CD14-positive monocyte (primary cell): ENCODE measurements at regions not wholly inside any gene's neighbourhood (a gene's known extent, or its start where the extent isn't known, plus 50 kb on each side); places are given as distances from the start of the nearest gene placed in this dataset.

Experiments
- DNase-seq, 3 donors: peaks; one replicate each; pipeline ENCODE4 v3.0.0-alpha.2; 2011 to 2022
- H2AFZ ChIP-seq: 2 replicates; pipeline ENCODE4 v1.6.0; 2012; ENCODE audit warnings: mild to moderate bottlenecking, low read depth, low read length, inconsistent platforms; ENCODE audit not compliant: insufficient read depth, poor library complexity, severe bottlenecking
- H3K27ac ChIP-seq, 2 donors: 1 replicate in 1 of 2; 2 replicates in 1 of 2; pipeline ENCODE4 v1.5.1; 2012 to 2013; ENCODE audit warnings: low read length in 2 of 2, control low read depth in 1 of 2, inconsistent platforms in 1 of 2, low read depth in 1 of 2, mild to moderate bottlenecking in 1 of 2
- H3K27me3 ChIP-seq, 2 donors: one replicate each; pipeline versions ENCODE4 v1.6.0 to v1.6.1; 2011 to 2013; ENCODE audit warnings: low read length in 2 of 2; ENCODE audit not compliant: control insufficient read depth in 2 of 2, insufficient read depth in 2 of 2
- H3K36me3 ChIP-seq, 2 donors: replicated peaks in 1 of 2; 1 replicate in 1 of 2; 2 replicates in 1 of 2; pipeline versions ENCODE4 v1.5.1 to v1.6.1; 2012 to 2013; ENCODE audit warnings: low read length in 2 of 2, control low read depth in 1 of 2, inconsistent platforms in 1 of 2, mild to moderate bottlenecking in 1 of 2; ENCODE audit not compliant: insufficient read depth in 2 of 2, control insufficient read depth in 1 of 2
- H3K4me1 ChIP-seq, 2 donors: 1 replicate in 1 of 2; 2 replicates in 1 of 2; pipeline versions ENCODE4 v1.5.1 to v1.6.1; 2012 to 2013; ENCODE audit warnings: low read length in 2 of 2, control low read depth in 1 of 2, inconsistent platforms in 1 of 2, mild to moderate bottlenecking in 1 of 2, moderate library complexity in 1 of 2; ENCODE audit not compliant: insufficient read depth in 2 of 2, control insufficient read depth in 1 of 2
- H3K4me2 ChIP-seq: replicated peaks from 2 replicates; pipeline ENCODE3; 2012; ENCODE audit warnings: low read length, moderate library complexity, mild to moderate bottlenecking; ENCODE audit not compliant: poor library complexity, severe bottlenecking; ENCODE audit errors: extremely low read depth
- H3K4me3 ChIP-seq, 3 experiments: fragments of 200-600 bp in 1 of 3; sonication (generic) in 1 of 3; replicated peaks in 1 of 3; 1 replicate in 2 of 3; 2 replicates in 1 of 3; pipeline ENCODE4 v1.5.1; 2011 to 2013; ENCODE audit warnings: low read length in 3 of 3, mild to moderate bottlenecking in 3 of 3, control low read depth in 2 of 3, low read depth in 2 of 3, inconsistent platforms in 1 of 3, moderate library complexity in 1 of 3
- H3K79me2 ChIP-seq: 2 replicates; pipeline ENCODE4 v1.6.0; 2012; ENCODE audit warnings: mild to moderate bottlenecking, control low read depth, inconsistent platforms, low read length, moderate library complexity; ENCODE audit not compliant: insufficient read depth
- H3K9ac ChIP-seq: 2 replicates; pipeline ENCODE4 v1.6.0; 2017; ENCODE audit warnings: low read length, mild to moderate bottlenecking; ENCODE audit not compliant: insufficient read depth, poor library complexity, severe bottlenecking
- H3K9me3 ChIP-seq, 2 donors: replicated peaks in 1 of 2; 1 replicate in 1 of 2; 2 replicates in 1 of 2; pipeline versions ENCODE4 v1.5.1 to v1.6.1; 2012 to 2013; ENCODE audit warnings: low read length in 2 of 2, control low read depth in 1 of 2; ENCODE audit not compliant: control insufficient read depth in 1 of 2, insufficient read depth in 1 of 2
- H4K20me1 ChIP-seq: 2 replicates; pipeline ENCODE4 v1.6.0; 2012; ENCODE audit warnings: mild to moderate bottlenecking, low read length, control low read depth, moderate library complexity; ENCODE audit not compliant: insufficient read depth
- H3K27ac Mint-ChIP-seq, 7 donors: one replicate each; pipeline ENCODE4 v1.8.0; 2020; ENCODE audit warnings: mild to moderate bottlenecking in 7 of 7, mixed read lengths in 7 of 7, moderate library complexity in 6 of 7, inconsistent platforms in 2 of 7
- H3K27me3 Mint-ChIP-seq, 3 donors: one replicate each; pipeline ENCODE4 v1.8.0; 2021 to 2022; ENCODE audit warnings: low read depth in 3 of 3, mild to moderate bottlenecking in 3 of 3, mixed read lengths in 3 of 3, moderate library complexity in 3 of 3, inconsistent platforms in 1 of 3
- H3K36me3 Mint-ChIP-seq, 2 donors: one replicate each; pipeline ENCODE4 v1.8.0; 2020; ENCODE audit warnings: mixed read lengths in 2 of 2, inconsistent platforms in 1 of 2, mild to moderate bottlenecking in 1 of 2
- H3K4me1 Mint-ChIP-seq: one replicate; pipeline ENCODE4 v1.8.0; 2020; ENCODE audit warnings: mild to moderate bottlenecking, mixed read lengths
- H3K4me3 Mint-ChIP-seq, 2 donors: one replicate each; pipeline ENCODE4 v1.8.0; 2020; ENCODE audit warnings: mild to moderate bottlenecking in 2 of 2, mixed read lengths in 2 of 2, moderate library complexity in 1 of 2
- H3K9me3 Mint-ChIP-seq, 7 donors: one replicate each; pipeline ENCODE4 v1.8.0; 2020 to 2022; ENCODE audit warnings: mixed read lengths in 7 of 7, mild to moderate bottlenecking in 6 of 7, moderate library complexity in 6 of 7, inconsistent platforms in 2 of 7
- CTCF ChIP-seq: fragments of 200-600 bp; IDR thresholded peaks from one replicate; pipeline ENCODE4 v1.8.0; 2022; ENCODE audit warnings: antibody characterized with exemption, mild to moderate bottlenecking
- WGBS: methylation state at CpG from one replicate; pipeline ENCODE4 v1.1.5; 2013; ENCODE audit warnings: missing lambda C conversion rate; ENCODE audit not compliant: insufficient coverage; 5-methylcytosine and 5-hydroxymethylcytosine counted together
- intact Hi-C, 2 donors: fragments of 100-400 bp; cut with micrococcal nuclease; formaldehyde crosslinking; loops; one replicate each; pipeline versions ENCODE4 v1.15.0 to v1.15.1; 2023

GRCh38 chr6:137655291-137655690 lies 161.1 kb upstream of the OLIG3 start:
- WGBS: 100% methylated on average over 1 of the region's 2 CpGs
- Histone ChIP-seq H4K20me1 (no peaks in the 10 kb centered on the region), H3K9me3 (peaks cover 18 to 42% of the 10 kb centered on the region in 2 donors), H3K36me3 (no peaks in the 10 kb centered on the region), H3K4me1 (no peaks in the 10 kb centered on the region), H3K79me2 (no peaks in the 10 kb centered on the region), H3K4me3 (no peak overlapping the region), H3K4me2 (no peak overlapping the region), H3K9ac (no peak overlapping the region), H2AFZ (no peak overlapping the region), H3K27ac (no peak overlapping the region), H3K27me3 (no peaks in the 10 kb centered on the region)
- TF ChIP-seq CTCF: no peak
- no peak overlapping the region for H3K27ac Mint-ChIP-seq
- no peak for DNase-seq
- H3K4me3 Mint-ChIP-seq: no peak overlapping the region
- no peaks in the 10 kb centered on the region for H3K4me1 Mint-ChIP-seq
- no peaks in the 10 kb centered on the region for H3K36me3 Mint-ChIP-seq
- intact Hi-C loops: no loop called here
- peaks cover 9 to 47% (median 35%) of the 10 kb centered on the region in 7 donors for H3K9me3 Mint-ChIP-seq
- peaks cover 0 to 4% (median 2%) of the 10 kb centered on the region in 3 donors for H3K27me3 Mint-ChIP-seq

- H3K4me2 ChIP-seq: no peak overlapping the region
- no peaks in the 10 kb centered on the region for H3K4me1 Mint-ChIP-seq
- peaks cover 18 to 42% of the 10 kb centered on the region in 2 donors for H3K9me3 ChIP-seq
- no peak overlapping the region for H3K27ac Mint-ChIP-seq
- WGBS: 100% methylated on average over 3 of the region's 4 CpGs
- no peak overlapping the region for H2AFZ ChIP-seq
- H3K4me1 ChIP-seq: no peaks in the 10 kb centered on the region
- no peak overlapping the region for H3K9ac ChIP-seq
- H3K27me3 Mint-ChIP-seq: peaks cover 0 to 2% (median 2%) of the 10 kb centered on the region in 3 donors
- H3K36me3 Mint-ChIP-seq: no peaks in the 10 kb centered on the region
- H3K36me3 ChIP-seq: no peaks in the 10 kb centered on the region
- H3K79me2 ChIP-seq: no peaks in the 10 kb centered on the region
- TF ChIP-seq CTCF: no peak
- no peak for DNase-seq
- no peak overlapping the region for H3K27ac ChIP-seq
- intact Hi-C loops: no loop called here
- H3K4me3 Mint-ChIP-seq: no peak overlapping the region
- no peaks in the 10 kb centered on the region for H3K27me3 ChIP-seq
- H3K9me3 Mint-ChIP-seq: peaks cover 9 to 47% (median 35%) of the 10 kb centered on the region in 7 donors
- no peak overlapping the region for H3K4me3 ChIP-seq
- H4K20me1 ChIP-seq: no peaks in the 10 kb centered on the region
Measured at GRCh38 chr6:137656735-137657134, 162.5 kb upstream of the OLIG3 start.
